HEK293T (cell line): ENCODE measurements at regions not wholly inside any gene's neighbourhood (a gene's known extent, or its start where the extent isn't known, plus 50 kb on each side); places are given as distances from the start of the nearest gene placed in this dataset.

Source experiments
- ARNT ChIP-seq: fragments of 450-650 bp; IDR thresholded peaks from 2 replicates; pipeline ENCODE4 v1.6.1; 2017; ENCODE audit warnings: mild to moderate bottlenecking
- FOXA1 ChIP-seq: fragments of 450-650 bp; IDR thresholded peaks from 2 replicates; pipeline ENCODE4 v1.6.1; 2016; ENCODE audit warnings: mild to moderate bottlenecking
- NFRKB ChIP-seq: fragments of 450-650 bp; IDR thresholded peaks from 2 replicates; pipeline ENCODE4 v1.6.1; 2016; ENCODE audit warnings: mild to moderate bottlenecking, moderate library complexity
- SP1 ChIP-seq: fragments of 450-650 bp; IDR thresholded peaks from 2 replicates; pipeline ENCODE4 v1.6.1; 2017
- SUZ12 ChIP-seq: fragments of 450-650 bp; IDR thresholded peaks from 2 replicates; pipeline ENCODE4 v1.6.1; 2016; ENCODE audit warnings: mild to moderate bottlenecking
- TARDBP ChIP-seq: fragments of 450-650 bp; IDR thresholded peaks from 2 replicates; pipeline ENCODE4 v1.6.1; 2016
- TF ChIP-seq, protein P1 (sequence below): fragments of 450-650 bp; IDR thresholded peaks from 2 replicates; pipeline ENCODE4 v1.6.1; 2016

GRCh38 chr13:73715911-73716510 is 418.2 kb downstream of the KLF12 start:
- no peak for TF ChIP-seq SP1
- TF ChIP-seq ARNT, result no peak
- no peak for TF ChIP-seq NFRKB
- no peak for TF ChIP-seq SUZ12
- TF ChIP-seq, protein P1, sequence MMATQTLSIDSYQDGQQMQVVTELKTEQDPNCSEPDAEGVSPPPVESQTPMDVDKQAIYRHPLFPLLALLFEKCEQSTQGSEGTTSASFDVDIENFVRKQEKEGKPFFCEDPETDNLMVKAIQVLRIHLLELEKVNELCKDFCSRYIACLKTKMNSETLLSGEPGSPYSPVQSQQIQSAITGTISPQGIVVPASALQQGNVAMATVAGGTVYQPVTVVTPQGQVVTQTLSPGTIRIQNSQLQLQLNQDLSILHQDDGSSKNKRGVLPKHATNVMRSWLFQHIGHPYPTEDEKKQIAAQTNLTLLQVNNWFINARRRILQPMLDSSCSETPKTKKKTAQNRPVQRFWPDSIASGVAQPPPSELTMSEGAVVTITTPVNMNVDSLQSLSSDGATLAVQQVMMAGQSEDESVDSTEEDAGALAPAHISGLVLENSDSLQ, result no peak
- TF ChIP-seq FOXA1, result no peak
- no peak for TF ChIP-seq TARDBP
